Endothelial cell of umbilical vein (primary cell): ENCODE measurements at regions not wholly inside any gene's neighbourhood (a gene's known extent, or its start where the extent isn't known, plus 50 kb on each side); places are given as distances from the start of the nearest gene placed in this dataset.

Experiments used
- EZH2 ChIP-seq: IDR thresholded peaks from 2 replicates; pipeline ENCODE4 v1.6.1; 2012; ENCODE audit warnings: borderline replicate concordance, low read depth, mild to moderate bottlenecking, moderate library complexity, low read length, inconsistent platforms; ENCODE audit not compliant: severe bottlenecking
- GATA2 ChIP-seq: IDR thresholded peaks from 2 replicates; pipeline ENCODE4 v1.7.0; 2011; ENCODE audit warnings: low read depth, mild to moderate bottlenecking, moderate library complexity, mixed read lengths, low read length; ENCODE audit not compliant: insufficient read length, insufficient read depth
- POLR2A ChIP-seq: IDR thresholded peaks from 2 replicates; pipeline ENCODE4 v1.6.1; 2012; ENCODE audit warnings: low read depth, mild to moderate bottlenecking, control low read depth, low read length
- TF ChIP-seq, protein P1 (sequence below), 2 donors: IDR thresholded peaks; 1 replicate in 1 of 2; 2 replicates in 1 of 2; pipeline ENCODE4 v1.5.1; 2011; ENCODE audit warnings: low read length in 2 of 2, mild to moderate bottlenecking in 2 of 2, moderate library complexity in 2 of 2, control low read depth in 1 of 2, inconsistent platforms in 1 of 2, low read depth in 1 of 2; ENCODE audit not compliant: insufficient read depth in 1 of 2; ENCODE audit errors: extremely low read depth in 1 of 2
- TF ChIP-seq, protein P2 (sequence below): IDR thresholded peaks from 2 replicates; pipeline ENCODE4 v1.6.1; 2011; ENCODE audit not compliant: insufficient read depth, insufficient read length

GRCh38 chr9:113742878-113743277, 133.2 kb upstream of the ZNF618 start:
- TF ChIP-seq, protein P1, sequence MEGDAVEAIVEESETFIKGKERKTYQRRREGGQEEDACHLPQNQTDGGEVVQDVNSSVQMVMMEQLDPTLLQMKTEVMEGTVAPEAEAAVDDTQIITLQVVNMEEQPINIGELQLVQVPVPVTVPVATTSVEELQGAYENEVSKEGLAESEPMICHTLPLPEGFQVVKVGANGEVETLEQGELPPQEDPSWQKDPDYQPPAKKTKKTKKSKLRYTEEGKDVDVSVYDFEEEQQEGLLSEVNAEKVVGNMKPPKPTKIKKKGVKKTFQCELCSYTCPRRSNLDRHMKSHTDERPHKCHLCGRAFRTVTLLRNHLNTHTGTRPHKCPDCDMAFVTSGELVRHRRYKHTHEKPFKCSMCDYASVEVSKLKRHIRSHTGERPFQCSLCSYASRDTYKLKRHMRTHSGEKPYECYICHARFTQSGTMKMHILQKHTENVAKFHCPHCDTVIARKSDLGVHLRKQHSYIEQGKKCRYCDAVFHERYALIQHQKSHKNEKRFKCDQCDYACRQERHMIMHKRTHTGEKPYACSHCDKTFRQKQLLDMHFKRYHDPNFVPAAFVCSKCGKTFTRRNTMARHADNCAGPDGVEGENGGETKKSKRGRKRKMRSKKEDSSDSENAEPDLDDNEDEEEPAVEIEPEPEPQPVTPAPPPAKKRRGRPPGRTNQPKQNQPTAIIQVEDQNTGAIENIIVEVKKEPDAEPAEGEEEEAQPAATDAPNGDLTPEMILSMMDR (IDR thresholded peaks at IDR 0.05; ENCODE audit: extremely low read depth in 1 of 2, insufficient read depth in 1 of 2, low read depth in 1 of 2, low read length in 2 of 2): no peak
- TF ChIP-seq GATA2 (no peak), POLR2A (no peak), EZH2 (no peak)
- TF ChIP-seq, protein P2, sequence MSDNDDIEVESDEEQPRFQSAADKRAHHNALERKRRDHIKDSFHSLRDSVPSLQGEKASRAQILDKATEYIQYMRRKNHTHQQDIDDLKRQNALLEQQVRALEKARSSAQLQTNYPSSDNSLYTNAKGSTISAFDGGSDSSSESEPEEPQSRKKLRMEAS: no peak
